ENCODE measurements at regions not wholly inside any gene's neighbourhood (a gene's known extent, or its start where the extent isn't known, plus 50 kb on each side); places are given as distances from the start of the nearest gene placed in this dataset.

GRCh38 chr3:163391407-163392181 is 1686.7 kb downstream of the SI start:
- H3K4me3 ChIP-seq (ENCODE audit: low read depth, low read length): no peak overlapping the region
- DNase-seq (ENCODE audit: low read depth): no peak
- TF ChIP-seq, protein P1, sequence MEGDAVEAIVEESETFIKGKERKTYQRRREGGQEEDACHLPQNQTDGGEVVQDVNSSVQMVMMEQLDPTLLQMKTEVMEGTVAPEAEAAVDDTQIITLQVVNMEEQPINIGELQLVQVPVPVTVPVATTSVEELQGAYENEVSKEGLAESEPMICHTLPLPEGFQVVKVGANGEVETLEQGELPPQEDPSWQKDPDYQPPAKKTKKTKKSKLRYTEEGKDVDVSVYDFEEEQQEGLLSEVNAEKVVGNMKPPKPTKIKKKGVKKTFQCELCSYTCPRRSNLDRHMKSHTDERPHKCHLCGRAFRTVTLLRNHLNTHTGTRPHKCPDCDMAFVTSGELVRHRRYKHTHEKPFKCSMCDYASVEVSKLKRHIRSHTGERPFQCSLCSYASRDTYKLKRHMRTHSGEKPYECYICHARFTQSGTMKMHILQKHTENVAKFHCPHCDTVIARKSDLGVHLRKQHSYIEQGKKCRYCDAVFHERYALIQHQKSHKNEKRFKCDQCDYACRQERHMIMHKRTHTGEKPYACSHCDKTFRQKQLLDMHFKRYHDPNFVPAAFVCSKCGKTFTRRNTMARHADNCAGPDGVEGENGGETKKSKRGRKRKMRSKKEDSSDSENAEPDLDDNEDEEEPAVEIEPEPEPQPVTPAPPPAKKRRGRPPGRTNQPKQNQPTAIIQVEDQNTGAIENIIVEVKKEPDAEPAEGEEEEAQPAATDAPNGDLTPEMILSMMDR (IDR thresholded peaks at IDR 0.05; ENCODE audit: insufficient read depth, low read depth, low read length): no peak

DNA sequence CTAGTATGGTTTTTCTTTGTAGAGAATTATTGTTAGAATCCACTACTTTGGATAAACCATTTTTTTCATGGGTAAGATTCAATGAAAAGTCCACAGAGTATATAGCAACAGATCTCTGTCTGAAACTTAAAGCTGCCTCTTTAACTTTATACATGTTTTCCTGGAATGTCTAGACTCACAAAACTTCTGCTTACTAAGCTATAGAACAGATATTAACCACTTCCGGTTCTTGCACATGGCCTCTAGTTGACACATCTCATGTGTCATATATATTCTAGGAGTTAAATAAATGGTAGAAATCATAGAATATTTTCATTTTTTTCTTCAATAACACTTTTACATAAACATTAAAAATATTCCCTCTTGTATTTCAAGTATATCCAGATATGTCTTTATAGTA is 1693.9 kb downstream of the SI start:
- TF ChIP-seq, protein P1 (IDR thresholded peaks at IDR 0.05; ENCODE audit: insufficient read depth, low read depth, low read length): no peak
- DNase-seq (ENCODE audit: low read depth): no peak
- no peak overlapping the region for H3K4me3 ChIP-seq (ENCODE audit: low read depth, low read length)

- DNase-seq (ENCODE audit: low read depth): no peak
- no peak overlapping the region for H3K4me3 ChIP-seq (ENCODE audit: low read depth, low read length)
- TF ChIP-seq, protein P1 (IDR thresholded peaks at IDR 0.05; ENCODE audit: insufficient read depth, low read depth, low read length): no peak
These were observed 1696.1 kb downstream of the SI start for GRCh38 chr3:163382183-163382582.

- DNase-seq (ENCODE audit: low read depth): peak; percentile 7
- TF ChIP-seq, protein P1 (IDR thresholded peaks at IDR 0.05; ENCODE audit: insufficient read depth, low read depth, low read length): no peak
These were observed 1710.1 kb downstream of the SI start for GRCh38 chr3:163368168-163368567.

GRCh38 chr3:163364717-163365116 is 1713.6 kb downstream of the SI start:
- no peak for DNase-seq (ENCODE audit: low read depth)
- TF ChIP-seq, protein P1 (IDR thresholded peaks at IDR 0.05; ENCODE audit: insufficient read depth, low read depth, low read length): no peak
- no peak overlapping the region for H3K4me3 ChIP-seq (ENCODE audit: low read depth, low read length)

More at GRCh38 chr3:163368168-163368567, 1710.1 kb downstream of the SI start:
- H3K4me3 ChIP-seq (ENCODE audit: low read depth, low read length): no peak overlapping the region

GRCh38 chr3:163362151-163362550 is 1716.1 kb downstream of the SI start:
- TF ChIP-seq, protein P1 (IDR thresholded peaks at IDR 0.05; ENCODE audit: insufficient read depth, low read depth, low read length): no peak
- DNase-seq (ENCODE audit: low read depth): no peak
- H3K4me3 ChIP-seq (ENCODE audit: low read depth, low read length): no peak overlapping the region

DNA sequence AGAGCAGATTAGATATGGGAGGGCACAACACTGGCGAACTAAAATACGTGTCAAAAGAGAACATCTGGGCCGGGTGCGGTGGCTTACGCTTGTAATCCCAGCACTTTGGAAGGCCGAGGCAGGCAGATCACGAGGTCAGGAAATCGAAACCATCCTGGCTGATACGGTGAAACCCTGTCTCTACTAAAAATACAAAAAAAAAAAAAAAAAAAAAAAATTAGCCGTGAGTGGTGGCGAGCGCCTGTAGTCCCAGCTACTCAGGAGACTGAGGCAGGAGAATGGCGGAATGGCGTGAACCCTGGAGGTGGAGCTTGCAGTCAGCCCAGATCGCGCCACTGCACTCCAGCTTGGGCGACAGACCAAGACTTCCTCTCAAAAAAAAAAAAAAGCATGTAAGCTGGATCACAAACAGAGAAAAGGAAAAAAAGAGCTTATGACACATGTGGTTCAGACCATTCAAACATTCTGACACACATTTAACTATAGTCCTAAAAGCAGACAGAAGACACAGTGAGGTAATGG is 1716.9 kb downstream of the SI start:
- DNase-seq (ENCODE audit: low read depth): peak; percentile 20
- H3K4me3 ChIP-seq (ENCODE audit: low read depth, low read length): peak overlapping the region; percentile 24
